Sigmoid colon (tissue), 4 donors: ENCODE measurements at regions not wholly inside any gene's neighbourhood (a gene's known extent, or its start where the extent isn't known, plus 50 kb on each side); places are given as distances from the start of the nearest gene placed in this dataset.

Experiments used
- CTCF ChIP-seq, 4 experiments: fragments of 450-650 bp in 3 of 4; fragments of 200-600 bp in 1 of 4; IDR thresholded peaks; one replicate each; pipeline ENCODE4 v1.5.1; 2016 to 2019; ENCODE audit warnings: antibody characterized with exemption in 4 of 4, mild to moderate bottlenecking in 3 of 4, moderate library complexity in 2 of 4
- EP300 ChIP-seq, 4 donors: sonication (generic); formaldehyde crosslinking; IDR thresholded peaks; one replicate each; pipeline ENCODE4 v1.6.1; 2017; ENCODE audit warnings: antibody characterized with exemption in 4 of 4
- POLR2A ChIP-seq, 2 donors: fragments of 450-650 bp; IDR thresholded peaks; one replicate each; pipeline ENCODE4 v1.6.1; 2016; ENCODE audit warnings: antibody characterized with exemption in 2 of 2, mild to moderate bottlenecking in 2 of 2, moderate library complexity in 2 of 2
- POLR2AphosphoS5 ChIP-seq, 4 donors: sonication (generic); formaldehyde crosslinking; IDR thresholded peaks; one replicate each; pipeline ENCODE4 v1.6.1; 2017; ENCODE audit warnings: antibody characterized with exemption in 4 of 4

DNA sequence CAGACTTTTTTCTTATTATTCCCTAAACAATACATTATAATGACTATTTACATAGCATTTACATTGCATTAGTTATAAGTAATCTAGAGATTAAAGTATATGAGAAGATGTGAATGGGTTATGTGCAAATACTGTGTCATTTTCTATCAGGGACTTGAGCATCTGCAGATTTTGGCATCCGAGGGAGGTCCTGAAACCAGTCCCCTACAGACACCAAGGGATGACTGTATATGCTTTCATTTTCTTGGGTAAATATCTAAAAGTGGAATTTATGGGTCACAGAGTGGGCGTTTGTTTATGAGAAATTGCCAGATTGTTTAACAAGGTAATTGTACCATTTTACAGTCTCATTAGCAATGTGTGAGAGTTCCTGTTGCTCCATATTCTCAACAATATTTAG is 454.5 kb upstream of the API5 start:
- no peak for TF ChIP-seq CTCF (IDR thresholded peaks at IDR 0.05)
- TF ChIP-seq EP300 (IDR thresholded peaks at IDR 0.05) = no peak
- TF ChIP-seq POLR2A (IDR thresholded peaks at IDR 0.05) = no peak
- TF ChIP-seq POLR2AphosphoS5 (IDR thresholded peaks at IDR 0.05) = no peak
